Embryonic facial prominence (tissue), 1 donor: ENCODE measurements at regions not wholly inside any gene's neighbourhood (a gene's known extent, or its start where the extent isn't known, plus 50 kb on each side); places are given as distances from the start of the nearest gene placed in this dataset.
A peak's percentile ranks its signal among the peaks of the same experiment; 100 is the strongest.

Experiments
- DNase-seq: peaks from one replicate; pipeline ENCODE4 v3.0.0-alpha.2; 2016; ENCODE audit errors: extremely low spot score

GRCh38 chr18:25647404-25647803 is 295.4 kb upstream of the ZNF521 start:
- DNase-seq: no peak

GRCh38 chr18:25646971-25647370 is 295.0 kb upstream of the ZNF521 start:
- no peak for DNase-seq

GRCh38 chr18:25639596-25639995 is 287.6 kb upstream of the ZNF521 start:
- no peak for DNase-seq

- no peak for DNase-seq
These were observed 281.6 kb upstream of the ZNF521 start for GRCh38 chr18:25633563-25633962.

GRCh38 chr18:25630682-25631081 is 278.7 kb upstream of the ZNF521 start:
- peak; percentile 23 for DNase-seq

GRCh38 chr18:25621682-25622081 is 269.7 kb upstream of the ZNF521 start:
- no peak for DNase-seq

- no peak for DNase-seq
These were observed 269.2 kb upstream of the ZNF521 start for GRCh38 chr18:25621144-25621543.

- no peak for DNase-seq
These were observed 262.2 kb upstream of the ZNF521 start for GRCh38 chr18:25614168-25614567.

GRCh38 chr18:25612466-25612865 is 260.5 kb upstream of the ZNF521 start:
- no peak for DNase-seq

GRCh38 chr18:25608091-25608490 is 256.1 kb upstream of the ZNF521 start:
- no peak for DNase-seq

GRCh38 chr18:25604894-25605597 is 253.1 kb upstream of the ZNF521 start:
- no peak for DNase-seq

GRCh38 chr18:25604196-25604893 is 252.4 kb upstream of the ZNF521 start:
- DNase-seq: no peak

- no peak for DNase-seq
These were observed 247.5 kb upstream of the ZNF521 start for GRCh38 chr18:25599443-25599842.

GRCh38 chr18:25597476-25597875 is 245.5 kb upstream of the ZNF521 start:
- no peak for DNase-seq

GRCh38 chr18:25595274-25596060 is 243.5 kb upstream of the ZNF521 start:
- no peak for DNase-seq

GRCh38 chr18:25594351-25594750 is 242.4 kb upstream of the ZNF521 start:
- DNase-seq: no peak

- DNase-seq: no peak
These were observed 240.9 kb upstream of the ZNF521 start for GRCh38 chr18:25592804-25593360.

- DNase-seq: no peak
These were observed 238.5 kb upstream of the ZNF521 start for GRCh38 chr18:25590456-25590855.

- no peak for DNase-seq
These were observed 235.6 kb upstream of the ZNF521 start for GRCh38 chr18:25587545-25587944.

GRCh38 chr18:25568986-25569385 is 217.0 kb upstream of the ZNF521 start:
- DNase-seq: no peak

GRCh38 chr18:25563816-25564683 is 212.1 kb upstream of the ZNF521 start:
- no peak for DNase-seq
